Ovary (tissue), 7 donors: ENCODE measurements at regions not wholly inside any gene's neighbourhood (a gene's known extent, or its start where the extent isn't known, plus 50 kb on each side); places are given as distances from the start of the nearest gene placed in this dataset.

ENCODE experiments used
- DNase-seq, 5 donors: peaks; one replicate each; pipeline ENCODE4 v3.0.0-alpha.2; 2019 to 2020
- H3K27ac ChIP-seq, 2 donors: fragments of 200-600 bp; one replicate each; pipeline versions ENCODE4 v1.5.1 to v1.8.0; 2019 to 2022
- H3K27me3 ChIP-seq: fragments of 200-600 bp; one replicate; pipeline ENCODE4 v1.8.0; 2022
- H3K36me3 ChIP-seq: fragments of 200-600 bp; sonication (generic); one replicate; pipeline ENCODE4 v1.5.1; 2019
- H3K4me1 ChIP-seq: one replicate; pipeline ENCODE4 v1.8.1; 2013; ENCODE audit warnings: mild to moderate bottlenecking, moderate library complexity; ENCODE audit not compliant: insufficient read depth
- H3K4me3 ChIP-seq: fragments of 200-600 bp; sonication (generic); one replicate; pipeline ENCODE4 v1.5.1; 2017
- H3K9me3 ChIP-seq, 2 donors: fragments of 200-600 bp in 1 of 2; sonication (generic) in 1 of 2; one replicate each; pipeline versions ENCODE4 v1.5.1 to v1.8.1; 2013 to 2019; ENCODE audit warnings: mild to moderate bottlenecking in 1 of 2, moderate library complexity in 1 of 2
- EP300 ChIP-seq: sonication (generic); formaldehyde crosslinking; IDR thresholded peaks from one replicate; pipeline ENCODE4 v1.6.1; 2017; ENCODE audit warnings: antibody characterized with exemption
- POLR2A ChIP-seq: fragments of 450-650 bp; IDR thresholded peaks from one replicate; pipeline ENCODE4 v1.6.1; 2017; ENCODE audit warnings: antibody characterized with exemption, mild to moderate bottlenecking, moderate library complexity
- WGBS, 3 donors: extraction: QIAGEN DNeasy Blood & Tissue Kit in 1 of 3; methylation state at CpG; one replicate each; pipeline versions ENCODE4 v1.1.5 to v1.1.7; 2013 to 2017; 5-methylcytosine and 5-hydroxymethylcytosine counted together
- intact Hi-C, 4 donors: fragments of 100-400 bp; cut with DNase I; formaldehyde crosslinking; loops; one replicate each; pipeline versions ENCODE4 v1.11.0 to v1.15.1; 2022 to 2023
- TF ChIP-seq, protein P1 (sequence below), 3 donors: fragments of 450-650 bp in 2 of 3; fragments of 200-600 bp in 1 of 3; IDR thresholded peaks; one replicate each; pipeline versions ENCODE4 v1.5.1 to v1.8.0; 2016 to 2022; ENCODE audit warnings: antibody characterized with exemption in 3 of 3, mild to moderate bottlenecking in 1 of 3
- donor health status: DM: no; HTN: no; CAD: no; lungs with moderate emphysema.
- donor health status: DM: no; HTN: no; CAD: no.
- donor health status: Bipolar disorder and iron deficiency.
- donor health status: DM: no; HTN: no; CAD: no.
- donor health status: DM: yes; HTN: yes; CAD: no.

DNA sequence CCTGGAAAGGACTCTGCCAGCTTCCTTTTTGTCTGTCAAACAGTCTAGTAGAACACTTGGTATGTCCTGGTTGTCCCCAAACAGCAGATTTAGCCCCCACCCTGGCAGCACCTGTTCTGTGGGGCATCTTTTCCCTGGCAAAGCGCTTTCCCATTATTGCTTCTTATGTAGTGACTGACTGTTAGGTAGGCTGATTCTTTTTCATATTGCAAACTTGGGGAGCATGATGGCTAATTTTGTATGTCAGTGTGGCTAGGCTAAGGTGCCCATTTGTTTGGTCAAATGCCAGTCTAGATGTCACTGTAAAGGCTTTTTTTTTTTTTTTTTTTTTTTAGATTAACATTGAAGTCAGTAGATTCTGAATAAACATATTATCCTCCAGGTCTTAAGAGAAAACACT lies 140.2 kb downstream of the MYCN start:
- no peaks in the 10 kb centered on the region for H3K9me3 ChIP-seq
- H3K4me3 ChIP-seq: no peak overlapping the region
- no peaks in the 10 kb centered on the region for H3K4me1 ChIP-seq
- H3K27me3 ChIP-seq: no peaks in the 10 kb centered on the region
- H3K27ac ChIP-seq: no peak overlapping the region
- 96 to 100% (median 98%) methylated on average over 1 of the region's 1 CpG for WGBS, 3 donors
- TF ChIP-seq, protein P1, sequence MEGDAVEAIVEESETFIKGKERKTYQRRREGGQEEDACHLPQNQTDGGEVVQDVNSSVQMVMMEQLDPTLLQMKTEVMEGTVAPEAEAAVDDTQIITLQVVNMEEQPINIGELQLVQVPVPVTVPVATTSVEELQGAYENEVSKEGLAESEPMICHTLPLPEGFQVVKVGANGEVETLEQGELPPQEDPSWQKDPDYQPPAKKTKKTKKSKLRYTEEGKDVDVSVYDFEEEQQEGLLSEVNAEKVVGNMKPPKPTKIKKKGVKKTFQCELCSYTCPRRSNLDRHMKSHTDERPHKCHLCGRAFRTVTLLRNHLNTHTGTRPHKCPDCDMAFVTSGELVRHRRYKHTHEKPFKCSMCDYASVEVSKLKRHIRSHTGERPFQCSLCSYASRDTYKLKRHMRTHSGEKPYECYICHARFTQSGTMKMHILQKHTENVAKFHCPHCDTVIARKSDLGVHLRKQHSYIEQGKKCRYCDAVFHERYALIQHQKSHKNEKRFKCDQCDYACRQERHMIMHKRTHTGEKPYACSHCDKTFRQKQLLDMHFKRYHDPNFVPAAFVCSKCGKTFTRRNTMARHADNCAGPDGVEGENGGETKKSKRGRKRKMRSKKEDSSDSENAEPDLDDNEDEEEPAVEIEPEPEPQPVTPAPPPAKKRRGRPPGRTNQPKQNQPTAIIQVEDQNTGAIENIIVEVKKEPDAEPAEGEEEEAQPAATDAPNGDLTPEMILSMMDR (IDR thresholded peaks at IDR 0.05): no peak
- TF ChIP-seq EP300: no peak
- no peak for TF ChIP-seq POLR2A
- no peak for DNase-seq
- H3K36me3 ChIP-seq: no peaks in the 10 kb centered on the region
- intact Hi-C loops: no loop called here

- no peaks in the 10 kb centered on the region for H3K9me3 ChIP-seq
- intact Hi-C loops: no loop called here
- no peaks in the 10 kb centered on the region for H3K36me3 ChIP-seq
- no peaks in the 10 kb centered on the region for H3K27me3 ChIP-seq
- TF ChIP-seq EP300: no peak
- TF ChIP-seq, protein P1 (IDR thresholded peaks at IDR 0.05): no peak
- no peak for TF ChIP-seq POLR2A
- H3K4me1 ChIP-seq: no peaks in the 10 kb centered on the region
- no peak for DNase-seq
- H3K4me3 ChIP-seq: no peak overlapping the region
- H3K27ac ChIP-seq: no peak overlapping the region
- 33 to 45% (median 37%) methylated on average over 4 of the region's 4 CpGs for WGBS, 3 donors
These were observed 139.7 kb downstream of the MYCN start for GRCh38 chr2:16080071-16080470.

DNA sequence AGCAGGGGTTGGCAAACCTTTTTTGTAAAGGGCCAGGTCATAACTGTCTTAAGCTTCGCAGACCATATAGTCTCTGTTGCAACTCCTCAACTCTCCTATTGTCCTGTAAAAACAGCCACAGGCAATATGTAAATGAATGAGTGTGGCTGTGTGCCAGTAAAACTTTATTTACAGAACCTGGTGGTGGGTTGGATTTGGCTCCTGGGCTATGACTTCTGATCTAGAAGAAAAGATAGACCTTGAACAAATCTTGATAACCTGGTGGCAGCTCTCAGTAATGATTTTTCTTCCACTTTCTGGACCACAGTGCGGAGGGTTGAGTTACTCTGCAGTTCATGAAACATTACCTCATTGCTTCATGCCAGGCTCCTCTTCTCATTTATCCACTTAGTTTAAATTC lies 139.3 kb downstream of the MYCN start:
- intact Hi-C loops: no loop called here
- WGBS, 3 donors: 86 to 95% (median 88%) methylated on average over 2 of the region's 2 CpGs

GRCh38 chr2:16077601-16078000 lies 137.3 kb downstream of the MYCN start:
- no peaks in the 10 kb centered on the region for H3K36me3 ChIP-seq
- H3K9me3 ChIP-seq: no peaks in the 10 kb centered on the region
- 79 to 94% (median 83%) methylated on average over 3 of the region's 3 CpGs for WGBS, 3 donors
- TF ChIP-seq POLR2A: no peak
- TF ChIP-seq, protein P1 (IDR thresholded peaks at IDR 0.05): no peak
- TF ChIP-seq EP300: no peak
- no peaks in the 10 kb centered on the region for H3K4me1 ChIP-seq
- H3K27me3 ChIP-seq: no peaks in the 10 kb centered on the region
- no peak for DNase-seq
- H3K4me3 ChIP-seq: no peak overlapping the region
- intact Hi-C loops: no loop called here
- no peak overlapping the region for H3K27ac ChIP-seq

More for the DNA sequence above, 139.3 kb downstream of the MYCN start:
- no peak for DNase-seq
- Histone ChIP-seq H3K27me3 (no peaks in the 10 kb centered on the region), H3K4me3 (no peak overlapping the region), H3K36me3 (no peaks in the 10 kb centered on the region), H3K9me3 (no peaks in the 10 kb centered on the region), H3K4me1 (no peaks in the 10 kb centered on the region), H3K27ac (no peak overlapping the region)
- TF ChIP-seq, protein P1 (IDR thresholded peaks at IDR 0.05): no peak
- TF ChIP-seq POLR2A: no peak
- TF ChIP-seq EP300: no peak

GRCh38 chr2:16076911-16077310 lies 136.6 kb downstream of the MYCN start:
- intact Hi-C loops: no loop called here
- DNase-seq: no peak
- WGBS, 3 donors: 89 to 92% (median 89%) methylated on average over 5 of the region's 5 CpGs
- TF ChIP-seq POLR2A: no peak
- TF ChIP-seq EP300: no peak
- TF ChIP-seq, protein P1 (IDR thresholded peaks at IDR 0.05): no peak
- H3K4me1 ChIP-seq: no peaks in the 10 kb centered on the region
- no peaks in the 10 kb centered on the region for H3K36me3 ChIP-seq
- H3K27me3 ChIP-seq: no peaks in the 10 kb centered on the region
- H3K27ac ChIP-seq: no peak overlapping the region
- H3K9me3 ChIP-seq: no peaks in the 10 kb centered on the region
- no peak overlapping the region for H3K4me3 ChIP-seq
